Large intestine (tissue), 3 donors: ENCODE measurements at regions not wholly inside any gene's neighbourhood (a gene's known extent, or its start where the extent isn't known, plus 50 kb on each side); places are given as distances from the start of the nearest gene placed in this dataset.

Source experiments
- DNase-seq, 2 donors: peaks; one replicate each; pipeline versions ENCODE4 v3.0.0 to v3.0.0-alpha.2; 2013
- H3K27ac ChIP-seq: one replicate; pipeline ENCODE4 v1.5.1; 2013; ENCODE audit warnings: low read length
- H3K27me3 ChIP-seq: 2 replicates; pipeline ENCODE4 v1.6.1; 2013; ENCODE audit warnings: low read length; ENCODE audit not compliant: control insufficient read depth, insufficient read depth
- H3K36me3 ChIP-seq: 2 replicates; pipeline ENCODE4 v1.6.1; 2013; ENCODE audit warnings: low read length; ENCODE audit not compliant: control insufficient read depth, insufficient read depth
- H3K4me1 ChIP-seq: one replicate; pipeline ENCODE4 v1.6.1; 2013; ENCODE audit warnings: low read length; ENCODE audit not compliant: control insufficient read depth, insufficient read depth
- H3K4me3 ChIP-seq: one replicate; pipeline ENCODE4 v1.5.1; 2013; ENCODE audit warnings: low read length
- H3K9me3 ChIP-seq: one replicate; pipeline ENCODE4 v1.6.1; 2013; ENCODE audit warnings: mild to moderate bottlenecking, low read depth, low read length, moderate library complexity; ENCODE audit not compliant: control insufficient read depth
- WGBS: methylation state at CpG from one replicate; pipeline ENCODE4 v1.1.5; 2013; ENCODE audit warnings: low lambda C conversion rate; ENCODE audit not compliant: insufficient coverage; 5-methylcytosine and 5-hydroxymethylcytosine counted together

DNA sequence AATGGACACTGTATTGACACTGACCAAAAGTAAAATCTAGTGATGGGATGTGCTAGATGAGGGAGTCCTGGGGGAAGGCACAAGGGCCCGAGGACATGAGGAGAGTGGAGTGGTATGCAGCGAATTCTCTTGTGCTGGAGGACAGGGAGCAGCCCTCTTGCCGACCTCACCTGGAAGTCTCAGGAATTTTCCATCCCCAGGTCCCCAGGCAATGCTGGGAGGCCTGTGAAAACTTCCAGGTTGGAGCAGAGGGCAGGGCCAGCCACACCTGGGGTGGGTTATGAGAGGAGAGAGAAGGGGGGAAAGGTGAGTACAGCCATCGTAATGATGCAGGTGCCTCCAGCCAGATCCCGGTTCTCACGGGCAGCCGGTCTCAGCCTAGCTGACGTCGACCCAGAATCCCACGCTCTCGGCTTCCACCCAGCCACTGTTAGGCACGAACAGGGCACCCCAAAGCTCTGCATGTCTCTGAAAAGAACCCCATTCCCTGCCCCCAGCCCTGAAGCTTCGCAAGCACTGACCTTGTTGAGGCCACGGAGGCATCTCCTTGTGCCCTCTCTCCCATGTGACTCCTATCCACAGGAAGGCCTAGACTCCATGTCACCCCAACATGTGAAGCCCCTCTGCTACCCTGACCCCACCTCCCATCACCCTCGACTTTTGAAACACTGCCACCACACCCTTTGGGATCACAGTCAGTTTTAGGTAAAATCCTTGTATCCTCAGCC, 239.7 kb upstream of the MYO3A start:
- Histone ChIP-seq H3K27ac (no peak overlapping the region), H3K4me1 (no peaks in the 10 kb centered on the region), H3K27me3 (no peaks in the 10 kb centered on the region), H3K4me3 (no peak overlapping the region), H3K9me3 (no peaks in the 10 kb centered on the region), H3K36me3 (no peaks in the 10 kb centered on the region)
- WGBS, result no CpG with 5 or more reads among the region's 15 CpGs
- no peak for DNase-seq

DNA sequence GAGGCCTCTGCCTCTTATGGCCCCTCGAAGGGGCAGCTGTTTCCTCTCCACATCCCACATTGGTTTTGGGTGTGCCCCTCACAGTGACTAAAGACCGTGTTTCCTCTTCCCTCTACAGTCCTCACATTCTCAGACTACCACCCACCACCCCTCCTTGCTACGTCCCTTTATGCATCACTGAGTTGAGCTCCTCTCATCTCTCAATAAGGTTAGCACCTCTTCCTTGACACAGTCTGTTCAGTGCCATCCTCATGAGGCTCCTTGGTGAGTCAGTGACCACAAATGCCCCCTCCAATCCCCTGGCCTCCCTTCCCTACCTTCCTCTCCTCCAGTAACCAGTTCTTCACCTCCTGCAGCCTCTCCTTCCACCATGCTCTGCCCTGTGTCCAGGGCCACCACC, 239.1 kb upstream of the MYO3A start:
- no peaks in the 10 kb centered on the region for H3K27me3 ChIP-seq
- no peaks in the 10 kb centered on the region for H3K36me3 ChIP-seq
- no peak overlapping the region for H3K27ac ChIP-seq
- no peak for DNase-seq
- H3K4me3 ChIP-seq, result no peak overlapping the region
- no peaks in the 10 kb centered on the region for H3K4me1 ChIP-seq
- no CpG with 5 or more reads among the region's 3 CpGs for WGBS
- H3K9me3 ChIP-seq, result no peaks in the 10 kb centered on the region

DNA sequence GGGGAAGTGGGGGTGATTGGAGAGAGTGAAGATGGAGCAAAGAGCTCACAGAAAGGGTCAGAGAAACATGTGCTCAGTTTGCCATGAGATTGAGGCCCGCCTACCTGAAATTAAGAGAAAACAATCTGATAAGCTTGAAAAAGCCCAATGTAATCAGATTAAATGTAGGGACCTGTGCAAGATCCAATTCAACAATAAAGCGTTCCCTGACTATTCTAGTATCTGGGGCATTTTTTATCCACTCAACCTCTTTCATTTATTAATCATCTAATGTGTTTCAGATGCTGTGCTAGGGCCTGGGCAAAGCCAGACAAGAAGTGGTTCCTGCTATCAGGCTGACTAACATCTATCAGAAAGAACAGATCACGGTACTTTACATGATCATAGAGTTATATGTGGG, 238.4 kb upstream of the MYO3A start:
- Histone ChIP-seq H3K27me3 (no peaks in the 10 kb centered on the region), H3K9me3 (no peaks in the 10 kb centered on the region), H3K4me1 (no peaks in the 10 kb centered on the region), H3K36me3 (no peaks in the 10 kb centered on the region), H3K27ac (no peak overlapping the region), H3K4me3 (no peak overlapping the region)
- no CpG with 5 or more reads among the region's 3 CpGs for WGBS
- no peak for DNase-seq

DNA sequence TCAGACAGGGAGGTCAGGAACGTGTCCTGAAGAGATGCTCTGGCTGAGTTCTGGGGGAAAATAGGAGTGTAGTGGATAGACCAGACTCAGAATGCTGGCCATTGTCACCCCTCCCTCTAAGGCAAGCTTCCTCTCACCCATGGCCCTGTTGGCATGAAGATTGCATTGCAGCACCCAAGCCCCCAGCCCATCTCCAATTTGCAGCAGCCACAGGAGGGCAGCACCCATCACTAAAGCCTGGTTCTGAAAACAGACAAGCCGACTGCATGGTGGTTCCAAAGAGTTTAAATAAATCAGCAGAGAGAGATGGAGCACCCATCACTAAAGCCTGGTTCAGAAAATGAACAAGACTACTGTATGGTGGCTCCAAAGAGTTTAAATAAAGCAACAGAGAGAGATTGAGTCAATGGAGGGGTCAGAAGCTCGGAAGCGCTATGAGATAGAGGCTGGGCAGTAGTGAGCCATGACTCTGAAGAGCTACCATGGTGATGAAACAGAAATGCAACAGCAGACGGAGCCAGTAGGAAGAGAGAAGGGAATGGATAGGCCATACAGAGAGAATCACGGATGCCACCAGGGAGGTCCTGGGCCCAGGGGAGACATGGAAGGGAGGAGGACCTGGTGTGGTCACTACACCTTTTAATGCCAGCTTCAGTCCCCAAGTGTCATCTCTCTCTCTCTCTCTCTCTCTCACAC, 237.9 kb upstream of the MYO3A start:
- no peak for DNase-seq
- H3K4me1 ChIP-seq, result no peaks in the 10 kb centered on the region
- H3K27ac ChIP-seq, result no peak overlapping the region
- no peak overlapping the region for H3K4me3 ChIP-seq
- no peaks in the 10 kb centered on the region for H3K36me3 ChIP-seq
- WGBS, result no CpG with 5 or more reads among the region's 6 CpGs
- H3K27me3 ChIP-seq, result no peaks in the 10 kb centered on the region
- H3K9me3 ChIP-seq, result no peaks in the 10 kb centered on the region

DNA sequence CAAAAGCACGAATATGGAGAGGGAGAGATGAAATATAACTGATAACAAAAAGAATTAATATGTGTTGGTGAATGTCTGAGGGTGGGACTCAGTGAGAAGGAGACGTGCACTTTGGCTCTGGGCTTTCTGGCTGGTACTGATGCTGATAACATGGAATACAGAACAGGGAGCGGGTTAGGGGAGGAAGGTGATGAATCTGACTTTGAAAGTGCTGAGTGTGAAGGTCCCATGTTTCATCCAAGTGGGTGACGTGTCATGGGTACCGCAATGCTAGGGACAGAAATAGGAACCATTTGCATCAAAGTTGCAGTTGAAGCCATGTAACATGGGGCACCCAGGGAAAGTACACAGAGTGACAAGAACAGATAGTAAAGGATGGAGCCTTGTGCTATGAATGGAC, 236.6 kb upstream of the MYO3A start:
- Histone ChIP-seq H3K27me3 (no peaks in the 10 kb centered on the region), H3K4me1 (no peaks in the 10 kb centered on the region), H3K27ac (no peak overlapping the region), H3K36me3 (no peaks in the 10 kb centered on the region), H3K9me3 (no peaks in the 10 kb centered on the region), H3K4me3 (no peak overlapping the region)
- no peak for DNase-seq
- 86% methylated on average over 1 of the region's 5 CpGs for WGBS

DNA sequence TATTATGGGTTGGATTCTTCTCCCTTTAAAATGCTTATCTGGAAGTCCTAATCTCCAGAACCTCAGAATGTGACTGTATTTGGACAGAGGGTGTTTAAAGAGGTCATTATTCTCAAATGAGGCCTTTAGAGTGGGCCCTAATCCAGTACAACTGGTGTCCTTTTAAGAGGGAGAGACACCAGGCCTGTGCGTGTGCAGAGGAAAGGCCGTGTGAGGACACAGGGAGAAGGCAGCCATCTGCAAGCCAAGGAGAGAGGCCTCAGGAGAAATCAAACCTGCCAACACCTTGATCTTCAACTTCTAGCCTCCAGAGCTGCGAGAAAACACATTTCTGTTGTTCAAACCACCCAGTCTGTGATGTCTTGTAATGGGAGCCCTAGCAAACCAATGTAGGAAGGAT, 235.4 kb upstream of the MYO3A start:
- H3K27ac ChIP-seq, result no peak overlapping the region
- H3K9me3 ChIP-seq, result no peaks in the 10 kb centered on the region
- no peak overlapping the region for H3K4me3 ChIP-seq
- H3K36me3 ChIP-seq, result no peaks in the 10 kb centered on the region
- WGBS, result no CpG with 5 or more reads among the region's 3 CpGs
- H3K27me3 ChIP-seq, result no peaks in the 10 kb centered on the region
- no peaks in the 10 kb centered on the region for H3K4me1 ChIP-seq
- no peak for DNase-seq

DNA sequence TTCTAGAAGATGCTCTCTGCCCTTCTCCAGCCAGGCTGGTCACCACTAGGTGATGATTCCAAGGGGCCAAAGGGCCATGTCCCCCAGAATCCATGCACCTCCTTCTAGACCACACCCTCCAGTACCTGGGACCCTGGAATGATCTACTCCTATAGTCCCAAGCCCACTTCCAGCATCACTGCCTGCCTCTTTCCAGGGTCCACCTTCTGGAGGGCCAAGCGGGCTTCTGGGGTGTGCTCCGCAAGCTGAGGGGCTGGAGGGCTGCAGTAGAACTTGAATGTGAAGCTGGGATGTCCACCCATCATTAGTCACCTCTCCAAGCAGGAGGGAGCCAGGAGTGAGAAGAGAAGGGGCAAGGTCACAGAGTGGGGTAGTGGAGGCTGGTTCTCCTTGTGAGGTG, 234.4 kb upstream of the MYO3A start:
- DNase-seq, result no peak
- Histone ChIP-seq H3K36me3 (no peaks in the 10 kb centered on the region), H3K4me3 (no peak overlapping the region), H3K4me1 (no peaks in the 10 kb centered on the region), H3K27me3 (no peaks in the 10 kb centered on the region), H3K9me3 (no peaks in the 10 kb centered on the region), H3K27ac (no peak overlapping the region)
- WGBS, result no CpG with 5 or more reads among the region's 2 CpGs

DNA sequence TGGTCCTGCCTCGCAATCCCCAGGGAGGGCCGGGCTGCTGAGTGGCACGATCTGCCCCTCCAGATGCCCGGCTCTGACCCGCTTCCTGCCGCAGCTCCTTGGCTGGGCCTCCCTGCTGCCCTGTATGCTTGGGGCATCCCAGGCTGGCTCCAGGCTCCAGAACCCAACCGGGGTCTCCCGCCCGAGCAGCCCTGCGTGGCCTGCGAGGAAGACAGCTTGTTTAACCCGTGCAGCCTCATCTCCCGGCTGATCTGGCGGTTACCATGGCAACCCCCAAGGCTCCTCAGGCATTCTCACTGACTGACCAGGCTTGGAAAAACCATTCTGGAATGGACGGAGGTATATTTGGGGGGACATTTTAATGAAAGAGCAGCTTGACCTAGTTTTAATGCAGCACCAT, 232.4 kb upstream of the MYO3A start:
- no CpG with 5 or more reads among the region's 15 CpGs for WGBS
- no peak overlapping the region for H3K4me3 ChIP-seq
- DNase-seq, result no peak
- H3K27me3 ChIP-seq, result no peaks in the 10 kb centered on the region
- H3K27ac ChIP-seq, result no peak overlapping the region
- H3K4me1 ChIP-seq, result no peaks in the 10 kb centered on the region
- H3K9me3 ChIP-seq, result no peaks in the 10 kb centered on the region
- H3K36me3 ChIP-seq, result no peaks in the 10 kb centered on the region

DNA sequence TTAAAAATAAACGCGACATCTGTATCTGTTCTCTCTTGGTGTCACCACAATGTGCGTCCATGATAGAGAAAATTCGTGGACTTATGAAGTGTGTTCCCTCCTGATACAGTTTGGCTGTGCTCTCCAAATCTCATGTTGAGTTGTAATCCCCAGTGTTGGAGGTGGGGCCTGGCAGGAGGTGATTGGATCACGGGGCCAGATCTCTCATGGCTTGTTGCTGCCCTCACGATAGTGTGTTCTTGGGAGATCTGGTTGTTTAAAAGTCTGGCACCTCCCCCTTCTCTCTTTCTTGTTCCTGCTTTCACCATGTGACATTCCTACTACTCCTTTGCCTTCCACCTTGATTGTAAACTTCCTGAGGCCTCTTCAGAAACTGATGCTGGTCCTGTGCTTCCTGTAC, 229.4 kb upstream of the MYO3A start:
- WGBS, result 90% methylated on average over 2 of the region's 6 CpGs
- no peak overlapping the region for H3K27ac ChIP-seq
- H3K27me3 ChIP-seq, result no peaks in the 10 kb centered on the region
- H3K4me3 ChIP-seq, result no peak overlapping the region
- no peaks in the 10 kb centered on the region for H3K36me3 ChIP-seq
- no peak for DNase-seq
- H3K9me3 ChIP-seq, result no peaks in the 10 kb centered on the region
- no peaks in the 10 kb centered on the region for H3K4me1 ChIP-seq

DNA sequence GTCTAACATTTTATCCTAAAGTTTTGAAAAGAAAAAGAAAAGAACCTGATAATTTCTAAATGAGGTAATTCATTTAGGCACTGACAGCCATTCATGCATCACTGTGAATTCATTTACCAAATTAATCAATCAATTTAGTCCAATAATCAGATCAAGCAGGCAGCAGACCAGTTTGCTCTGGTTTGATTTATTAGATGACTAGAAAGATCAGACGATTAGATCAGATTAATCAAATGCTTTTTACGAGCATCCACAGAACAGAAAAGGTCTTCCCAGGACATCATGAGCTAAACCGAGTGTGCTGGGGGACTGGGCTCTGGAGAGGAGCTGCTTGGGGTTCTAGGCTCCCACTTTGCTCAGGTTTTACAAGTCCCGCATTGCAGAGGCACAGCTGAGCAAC, 226.5 kb upstream of the MYO3A start:
- H3K9me3 ChIP-seq, result no peaks in the 10 kb centered on the region
- no peak overlapping the region for H3K27ac ChIP-seq
- DNase-seq, result no peak
- no peaks in the 10 kb centered on the region for H3K4me1 ChIP-seq
- H3K36me3 ChIP-seq, result no peaks in the 10 kb centered on the region
- H3K27me3 ChIP-seq, result no peaks in the 10 kb centered on the region
- no peak overlapping the region for H3K4me3 ChIP-seq
- no CpG with 5 or more reads among the region's 4 CpGs for WGBS
